Erythroblast (primary cell): ENCODE measurements at regions not wholly inside any gene's neighbourhood (a gene's known extent, or its start where the extent isn't known, plus 50 kb on each side); places are given as distances from the start of the nearest gene placed in this dataset.

Experiments
- DNase-seq, 2 experiments: peaks; one replicate each; lab custom pipeline; 2025; lab: John Stamatoyannopoulos, UW
- GATA1 ChIP-seq: IDR thresholded peaks from 2 replicates; pipeline ENCODE4 v1.6.1; 2011; ENCODE audit warnings: low read depth, mild to moderate bottlenecking, control low read depth, low read length, moderate library complexity
- POLR2A ChIP-seq: IDR thresholded peaks from 2 replicates; pipeline ENCODE4 v1.6.1; 2011; ENCODE audit warnings: mild to moderate bottlenecking, low read length

DNA sequence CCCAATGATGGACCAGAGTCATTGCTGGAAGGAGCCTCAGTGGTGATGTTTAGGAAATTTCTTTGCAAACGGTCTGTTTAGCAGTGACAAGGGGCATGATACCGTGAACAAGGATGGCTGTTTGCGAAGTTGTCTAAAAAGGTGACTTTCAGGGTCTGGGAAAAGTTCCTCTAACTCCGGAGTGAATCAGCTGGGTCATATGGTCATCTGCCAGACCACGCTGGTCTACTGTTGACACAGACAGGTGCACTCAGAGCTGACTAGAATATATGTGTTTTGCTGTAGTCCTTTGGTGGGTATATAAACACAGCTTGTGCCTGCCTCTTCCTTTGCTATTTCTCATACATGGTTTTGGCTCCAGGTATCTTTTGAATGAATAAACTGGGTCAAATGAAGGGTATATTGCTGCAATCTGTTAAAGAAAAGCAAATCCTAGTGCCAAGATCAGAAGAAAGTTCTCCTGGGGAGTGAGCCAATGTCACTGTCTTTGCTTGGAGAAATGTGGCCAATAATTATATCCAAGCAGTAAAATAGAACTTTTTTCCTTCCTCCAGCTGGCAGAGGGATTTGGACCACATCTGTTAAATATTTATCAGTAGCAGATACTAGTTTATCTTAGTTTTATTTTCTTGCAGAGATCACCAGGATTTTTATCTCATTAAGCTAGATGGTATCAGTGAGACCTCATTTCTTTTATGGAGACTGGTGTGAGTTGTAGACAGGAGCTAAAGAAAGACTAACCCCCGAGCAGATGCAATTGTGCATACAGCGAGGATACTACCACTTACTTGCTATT, 286.0 kb downstream of the TRIB2 start:
- no peak for DNase-seq

DNA sequence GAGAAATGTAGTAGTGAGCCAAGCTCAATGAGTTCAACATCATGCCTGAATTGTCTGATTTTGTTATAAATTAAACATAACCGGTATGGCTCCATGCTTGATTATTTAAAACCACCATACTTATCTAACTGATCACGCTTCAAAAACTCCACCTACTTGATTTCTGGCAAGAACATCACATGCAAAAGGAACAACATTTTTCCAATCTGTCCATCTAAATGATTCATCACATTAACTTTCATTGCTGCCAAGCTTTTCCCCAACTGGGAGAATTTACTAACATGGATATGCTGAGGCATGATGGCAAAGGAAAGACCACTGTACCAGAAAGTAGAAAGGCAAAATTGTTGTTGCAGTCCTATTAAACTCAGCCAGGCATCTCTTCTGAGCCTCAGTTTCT, 286.8 kb downstream of the TRIB2 start:
- TF ChIP-seq GATA1 (no peak), POLR2A (no peak)
- no peak for DNase-seq

More for the DNA sequence above, 286.0 kb downstream of the TRIB2 start:
- TF ChIP-seq POLR2A, result no peak
- no peak for TF ChIP-seq GATA1

DNA sequence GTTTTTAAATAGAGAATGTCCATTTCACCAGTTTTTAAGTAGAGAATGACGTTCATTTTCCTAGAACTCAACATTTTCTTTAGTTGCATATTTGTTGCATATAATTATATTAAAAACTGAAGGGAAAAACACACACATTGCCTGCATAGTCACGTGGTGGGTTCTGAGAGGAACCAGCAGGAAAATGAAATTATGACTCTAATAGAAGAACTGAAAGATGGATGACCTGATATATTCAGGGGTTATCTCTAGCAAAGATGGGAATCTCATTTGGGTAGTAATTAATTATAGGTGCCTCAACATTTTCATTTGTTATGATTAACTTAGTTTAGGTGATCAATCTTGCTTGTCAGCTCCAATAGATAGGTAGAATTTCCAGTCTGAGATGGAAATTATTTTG, 288.3 kb downstream of the TRIB2 start:
- no peak for DNase-seq
- TF ChIP-seq GATA1 (no peak), POLR2A (no peak)

DNA sequence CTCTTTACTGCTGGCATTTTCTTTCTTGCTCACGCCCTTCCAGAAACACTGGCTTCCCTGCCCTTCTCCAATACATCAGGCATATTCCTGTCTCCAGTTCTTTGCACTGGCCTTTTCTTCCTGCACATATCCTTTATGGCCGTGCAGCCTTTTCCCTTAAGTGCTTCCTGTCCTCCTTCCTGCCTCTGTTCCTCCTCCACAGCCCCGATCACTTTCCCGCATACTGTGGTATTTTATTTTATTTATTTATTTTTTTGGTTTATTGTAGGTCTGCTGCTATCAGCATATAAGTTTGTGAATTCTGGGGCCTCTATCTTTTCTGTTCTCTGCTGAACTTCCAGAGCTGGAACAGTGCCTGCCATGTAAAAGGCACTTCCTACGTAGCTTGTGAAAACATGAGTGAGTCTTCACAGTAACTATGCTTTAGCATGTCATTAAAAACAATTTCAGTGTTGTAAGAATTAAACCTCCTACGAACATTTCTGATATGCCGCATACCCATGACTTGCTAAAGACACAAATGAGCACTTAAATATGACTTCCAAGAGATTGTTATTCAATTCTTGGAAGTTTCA, 289.1 kb downstream of the TRIB2 start:
- DNase-seq, result no peak
- TF ChIP-seq GATA1 (no peak), POLR2A (no peak)

DNA sequence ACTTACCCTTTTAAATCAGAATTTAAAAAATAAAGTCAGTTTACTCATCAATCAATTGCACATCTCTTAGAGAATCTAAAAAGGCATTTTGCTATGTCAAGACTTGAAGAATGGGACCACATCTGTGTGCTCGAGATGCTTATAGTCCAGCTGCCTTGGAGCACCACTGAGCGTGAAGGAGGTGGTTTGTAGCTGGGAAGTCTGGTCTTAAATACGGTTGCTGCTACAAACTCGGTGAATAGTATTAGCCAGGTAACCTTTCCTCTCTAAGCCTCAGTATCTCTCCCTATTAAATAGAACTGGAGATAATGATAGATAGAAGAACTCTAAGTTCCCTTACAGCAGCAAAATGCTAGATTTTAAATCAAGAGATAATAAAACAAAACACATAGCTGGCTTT, 289.7 kb downstream of the TRIB2 start:
- TF ChIP-seq GATA1, result no peak
- TF ChIP-seq POLR2A, result no peak
- DNase-seq, result no peak

DNA sequence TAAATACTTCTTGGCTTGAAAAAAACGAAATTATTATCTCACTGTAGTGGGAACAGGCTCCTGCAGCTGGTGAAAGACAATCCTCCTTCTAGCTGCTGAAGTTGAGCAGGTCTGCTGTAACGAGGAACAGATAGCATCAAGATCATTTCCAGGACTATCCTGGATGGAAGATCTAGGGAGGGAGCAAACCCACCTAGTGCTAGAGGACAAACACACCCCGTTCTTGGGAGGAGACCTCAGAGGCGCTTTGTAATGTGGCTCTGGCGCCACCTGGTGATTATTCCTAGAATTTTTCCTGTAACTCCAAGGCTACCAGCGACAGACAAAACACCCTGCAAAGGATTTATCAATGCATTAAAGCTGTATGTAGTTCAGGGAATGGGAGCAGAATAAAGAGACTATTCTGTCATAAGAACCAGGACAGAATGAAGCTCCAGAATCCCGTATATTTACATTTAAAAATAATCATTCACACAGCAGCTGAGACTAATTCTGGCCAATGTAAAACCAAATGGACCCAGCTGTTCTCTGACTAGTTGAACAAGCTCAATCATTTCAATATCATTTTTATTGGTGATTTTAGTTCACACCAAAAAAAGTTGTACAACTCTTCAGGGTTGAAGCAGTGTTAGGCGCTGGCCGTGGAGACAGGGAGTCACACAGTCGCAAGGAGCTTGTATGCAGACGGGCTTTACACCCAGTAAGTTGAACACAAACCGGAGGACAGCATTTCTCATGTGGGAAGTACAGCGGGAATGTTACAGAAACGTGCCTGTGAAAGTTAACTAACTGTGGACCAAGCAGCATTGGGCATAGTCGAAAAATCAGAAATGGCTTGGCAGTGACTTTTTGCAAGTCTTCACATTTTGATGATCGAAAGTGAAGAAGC, 290.3 kb downstream of the TRIB2 start:
- peak; percentile 57 to 78 for DNase-seq
- no peak for TF ChIP-seq POLR2A
- no peak for TF ChIP-seq GATA1

GRCh38 chr2:13009027-13009642, 292.4 kb downstream of the TRIB2 start:
- TF ChIP-seq POLR2A (no peak), GATA1 (no peak)
- DNase-seq, result no peak

GRCh38 chr2:13010283-13010682, 293.5 kb downstream of the TRIB2 start:
- DNase-seq, result no peak
- TF ChIP-seq POLR2A, result no peak
- no peak for TF ChIP-seq GATA1

- no peak for TF ChIP-seq GATA1
- no peak for TF ChIP-seq POLR2A
- no peak for DNase-seq
Observed at GRCh38 chr2:13014783-13015182, 298.0 kb downstream of the TRIB2 start.

DNA sequence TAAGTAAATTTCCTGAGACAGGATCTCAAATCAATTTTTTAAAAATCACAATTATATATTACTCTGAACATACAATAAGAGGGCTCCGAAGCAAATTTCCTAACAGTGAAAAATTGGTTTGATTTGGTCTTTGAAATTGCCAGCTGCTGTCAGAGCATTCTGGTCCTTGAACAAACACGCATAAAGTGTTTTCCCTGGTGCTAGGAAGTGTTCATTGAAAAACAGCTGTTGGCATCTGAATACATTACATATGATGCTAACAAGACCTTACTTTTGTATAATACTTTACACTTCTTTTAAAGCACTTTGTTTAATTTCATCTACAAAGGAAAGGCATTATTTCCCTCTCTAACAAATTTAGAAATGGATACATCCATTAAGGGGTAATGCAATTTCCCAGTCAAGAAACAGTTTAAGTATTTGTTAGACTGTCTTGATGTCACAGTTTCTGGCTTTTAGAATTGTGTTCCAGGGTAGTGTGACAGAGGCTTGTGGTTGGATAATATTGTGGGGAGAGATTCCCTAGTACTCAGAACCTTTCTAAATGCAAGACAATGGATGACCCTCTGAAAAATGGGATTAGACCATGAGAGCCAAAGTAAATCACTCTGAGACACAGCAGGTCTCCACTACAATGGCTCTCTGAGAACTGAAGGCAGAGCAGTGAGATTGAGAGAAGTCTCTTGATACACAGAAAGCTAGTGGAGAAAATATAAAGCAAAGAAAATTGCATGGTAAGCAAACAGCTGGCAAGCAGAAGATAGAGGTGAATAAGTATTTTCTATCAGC, 299.0 kb downstream of the TRIB2 start:
- no peak for DNase-seq
- TF ChIP-seq GATA1, result no peak
- no peak for TF ChIP-seq POLR2A

DNA sequence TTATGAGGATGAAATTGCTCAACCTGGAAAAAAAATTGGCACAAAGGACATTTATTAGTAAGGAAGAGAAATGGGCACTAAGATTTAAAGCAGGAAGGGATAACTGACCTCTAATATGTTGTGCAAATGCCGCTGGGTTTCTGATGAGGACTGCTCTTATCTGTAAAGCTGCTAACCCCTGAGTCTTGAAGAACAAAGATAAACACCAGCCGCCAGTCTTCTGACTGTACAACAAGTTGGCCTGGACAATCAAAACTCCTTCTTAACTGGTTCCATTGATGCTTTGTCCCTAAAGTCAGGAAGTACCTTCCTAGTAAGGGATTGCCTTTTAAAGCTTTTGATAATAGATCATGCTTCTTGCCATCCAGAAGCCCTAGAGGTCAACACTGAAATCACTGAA, 301.8 kb downstream of the TRIB2 start:
- DNase-seq, result peak in 1 of 2 experiments; percentile 25
- TF ChIP-seq POLR2A (no peak), GATA1 (no peak)

DNA sequence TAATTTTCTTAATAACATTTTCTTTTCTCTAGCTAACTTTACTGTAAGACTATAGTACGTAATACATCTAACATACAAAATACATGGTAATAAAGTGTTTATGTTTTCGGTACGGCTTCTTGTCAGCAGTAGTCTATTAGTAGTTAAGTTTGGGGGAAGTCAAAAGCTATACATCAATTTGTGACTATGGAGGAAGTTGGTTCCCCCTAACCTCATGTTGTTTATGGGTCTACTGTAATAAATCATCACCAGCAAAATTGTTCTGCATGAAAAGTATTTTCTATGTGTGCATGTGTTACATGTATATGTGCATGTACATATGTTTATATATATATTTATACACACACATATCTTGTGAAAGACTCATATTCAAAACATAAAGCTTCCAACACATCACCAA, 303.0 kb downstream of the TRIB2 start:
- no peak for TF ChIP-seq GATA1
- DNase-seq, result no peak

GRCh38 chr2:13020469-13020868, 303.7 kb downstream of the TRIB2 start:
- DNase-seq, result no peak
- TF ChIP-seq POLR2A (no peak), GATA1 (no peak)
